GM23338 (cell line): ENCODE measurements at regions not wholly inside any gene's neighbourhood (a gene's known extent, or its start where the extent isn't known, plus 50 kb on each side); places are given as distances from the start of the nearest gene placed in this dataset.

Experiments
- ATAC-seq: fragments of 200-7000 bp; cut with Tn5 transposase; 3 replicates; pipeline ENCODE4 v1.9.1; 2020
- DNase-seq: peaks from one replicate; pipeline ENCODE4 v3.0.0-alpha.2; 2015; ENCODE audit warnings: low spot score
- H2AFZ ChIP-seq: fragments of 200-600 bp; sonication (generic); 2 replicates; pipeline ENCODE4 v1.8.0; 2016; ENCODE audit warnings: antibody characterized with exemption, mild to moderate bottlenecking, moderate library complexity
- H3F3A ChIP-seq: fragments of 200-600 bp; sonication (generic); replicated peaks from 2 replicates; pipeline ENCODE4 v1.8.0; 2017; ENCODE audit warnings: antibody characterized with exemption, mixed run types, low read depth
- H3K27ac ChIP-seq: fragments of 200-600 bp; sonication (generic); 2 replicates; pipeline ENCODE4 v1.6.1; 2016; ENCODE audit warnings: low read depth
- H3K27me3 ChIP-seq: fragments of 200-600 bp; sonication (generic); 2 replicates; pipeline ENCODE4 v1.8.0; 2016; ENCODE audit warnings: mild to moderate bottlenecking, mixed run types, moderate library complexity; ENCODE audit not compliant: insufficient read depth
- H3K36me3 ChIP-seq: fragments of 200-600 bp; sonication (generic); 2 replicates; pipeline ENCODE4 v1.8.0; 2016; ENCODE audit warnings: mild to moderate bottlenecking; ENCODE audit not compliant: insufficient read depth
- H3K4me1 ChIP-seq: fragments of 200-600 bp; sonication (generic); 2 replicates; pipeline ENCODE4 v1.8.0; 2016; ENCODE audit warnings: mild to moderate bottlenecking, moderate library complexity; ENCODE audit not compliant: insufficient read depth
- H3K4me2 ChIP-seq: fragments of 200-600 bp; sonication (generic); 2 replicates; pipeline ENCODE4 v1.7.1; 2017; ENCODE audit warnings: mixed run types
- H3K4me3 ChIP-seq: fragments of 200-600 bp; sonication (generic); 2 replicates; pipeline ENCODE4 v1.6.1; 2016; ENCODE audit warnings: mixed run types
- H3K79me2 ChIP-seq: fragments of 200-600 bp; sonication (generic); replicated peaks from 2 replicates; pipeline ENCODE4 v1.8.0; 2017; ENCODE audit warnings: mild to moderate bottlenecking; ENCODE audit not compliant: insufficient read depth
- H3K9me2 ChIP-seq: fragments of 200-600 bp; sonication (generic); 2 replicates; pipeline ENCODE4 v1.8.0; 2017; ENCODE audit not compliant: insufficient read depth
- H4K20me1 ChIP-seq: fragments of 200-600 bp; sonication (generic); replicated peaks from 2 replicates; pipeline ENCODE4 v1.8.0; 2017; ENCODE audit warnings: mild to moderate bottlenecking; ENCODE audit not compliant: insufficient read depth
- H3K27ac Mint-ChIP-seq: 2 replicates; pipeline ENCODE4 v1.8.0; 2020; ENCODE audit warnings: inconsistent platforms, mild to moderate bottlenecking, moderate library complexity, mixed read lengths
- H3K27me3 Mint-ChIP-seq: 3 replicates; pipeline ENCODE4 v1.8.0; 2022; ENCODE audit warnings: low read depth, mild to moderate bottlenecking, moderate library complexity, mixed read lengths, inconsistent platforms; ENCODE audit not compliant: insufficient read depth, poor library complexity
- H3K36me3 Mint-ChIP-seq: 3 replicates; pipeline ENCODE4 v1.8.0; 2021; ENCODE audit warnings: low read depth, mild to moderate bottlenecking, inconsistent platforms, moderate library complexity, mixed read lengths
- H3K4me1 Mint-ChIP-seq: 3 replicates; pipeline ENCODE4 v1.8.0; 2020; ENCODE audit warnings: mild to moderate bottlenecking, inconsistent platforms, mixed read lengths
- H3K4me3 Mint-ChIP-seq: 3 replicates; pipeline ENCODE4 v1.8.0; 2021; ENCODE audit warnings: moderate library complexity, mild to moderate bottlenecking, inconsistent platforms, mixed read lengths
- H3K9me3 Mint-ChIP-seq: 3 replicates; pipeline ENCODE4 v1.8.0; 2020; ENCODE audit warnings: moderate library complexity, mild to moderate bottlenecking, inconsistent platforms, mixed read lengths
- CREB1 ChIP-seq: fragments of 250-450 bp; sonication (Bioruptor Pico); IDR thresholded peaks from 2 replicates; pipeline ENCODE4 v1.5.0; 2020; ENCODE audit warnings: low read depth, mild to moderate bottlenecking, moderate library complexity
- EZH2phosphoT487 ChIP-seq: fragments of 200-600 bp; sonication (generic); IDR thresholded peaks from one replicate; pipeline ENCODE4 v1.8.1; 2018; ENCODE audit warnings: antibody characterized with exemption; ENCODE audit not compliant: unreplicated experiment
- JUNB ChIP-seq: IDR thresholded peaks from one replicate; pipeline ENCODE4 v1.6.1; 2016; ENCODE audit warnings: antibody characterized with exemption; ENCODE audit not compliant: unreplicated experiment
- POLR2AphosphoS5 ChIP-seq: IDR thresholded peaks from 2 replicates; pipeline ENCODE4 v1.6.1; 2016; ENCODE audit warnings: antibody characterized with exemption, low read depth
- ZNF114 ChIP-seq: fragments of 250-450 bp; sonication (Bioruptor Pico); IDR thresholded peaks from 2 replicates; pipeline ENCODE4 v1.5.0; 2020; ENCODE audit warnings: mild to moderate bottlenecking, moderate library complexity
- TF ChIP-seq, protein P1 (sequence below): fragments of 250-450 bp; sonication (Bioruptor Pico); IDR thresholded peaks from 2 replicates; pipeline ENCODE4 v1.5.0; 2020; ENCODE audit warnings: mild to moderate bottlenecking, moderate library complexity
- TF ChIP-seq, protein P2 (sequence below): IDR thresholded peaks from one replicate; pipeline ENCODE4 v1.6.1; 2018; ENCODE audit warnings: antibody characterized with exemption; ENCODE audit not compliant: unreplicated experiment

DNA sequence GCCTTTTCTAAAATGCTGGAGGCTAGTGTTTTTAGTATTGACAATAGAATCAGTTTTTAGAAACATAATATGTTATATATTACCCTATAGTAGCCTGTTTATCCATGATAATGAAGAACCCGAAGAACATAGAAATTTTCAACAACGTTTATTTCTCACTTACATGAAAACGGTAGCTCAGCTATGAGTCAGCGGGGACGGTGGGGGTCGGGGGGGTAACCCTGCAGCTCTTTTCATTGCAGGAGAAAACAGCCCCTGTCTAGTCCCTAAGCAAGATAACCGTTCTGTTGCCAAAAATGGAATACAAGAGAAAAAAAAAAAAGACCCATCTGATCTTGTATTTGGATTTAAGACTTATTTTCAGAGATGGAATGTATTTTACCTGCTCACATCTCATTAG, 1758.4 kb upstream of the AGA start (continued):
- TF ChIP-seq, protein P1, sequence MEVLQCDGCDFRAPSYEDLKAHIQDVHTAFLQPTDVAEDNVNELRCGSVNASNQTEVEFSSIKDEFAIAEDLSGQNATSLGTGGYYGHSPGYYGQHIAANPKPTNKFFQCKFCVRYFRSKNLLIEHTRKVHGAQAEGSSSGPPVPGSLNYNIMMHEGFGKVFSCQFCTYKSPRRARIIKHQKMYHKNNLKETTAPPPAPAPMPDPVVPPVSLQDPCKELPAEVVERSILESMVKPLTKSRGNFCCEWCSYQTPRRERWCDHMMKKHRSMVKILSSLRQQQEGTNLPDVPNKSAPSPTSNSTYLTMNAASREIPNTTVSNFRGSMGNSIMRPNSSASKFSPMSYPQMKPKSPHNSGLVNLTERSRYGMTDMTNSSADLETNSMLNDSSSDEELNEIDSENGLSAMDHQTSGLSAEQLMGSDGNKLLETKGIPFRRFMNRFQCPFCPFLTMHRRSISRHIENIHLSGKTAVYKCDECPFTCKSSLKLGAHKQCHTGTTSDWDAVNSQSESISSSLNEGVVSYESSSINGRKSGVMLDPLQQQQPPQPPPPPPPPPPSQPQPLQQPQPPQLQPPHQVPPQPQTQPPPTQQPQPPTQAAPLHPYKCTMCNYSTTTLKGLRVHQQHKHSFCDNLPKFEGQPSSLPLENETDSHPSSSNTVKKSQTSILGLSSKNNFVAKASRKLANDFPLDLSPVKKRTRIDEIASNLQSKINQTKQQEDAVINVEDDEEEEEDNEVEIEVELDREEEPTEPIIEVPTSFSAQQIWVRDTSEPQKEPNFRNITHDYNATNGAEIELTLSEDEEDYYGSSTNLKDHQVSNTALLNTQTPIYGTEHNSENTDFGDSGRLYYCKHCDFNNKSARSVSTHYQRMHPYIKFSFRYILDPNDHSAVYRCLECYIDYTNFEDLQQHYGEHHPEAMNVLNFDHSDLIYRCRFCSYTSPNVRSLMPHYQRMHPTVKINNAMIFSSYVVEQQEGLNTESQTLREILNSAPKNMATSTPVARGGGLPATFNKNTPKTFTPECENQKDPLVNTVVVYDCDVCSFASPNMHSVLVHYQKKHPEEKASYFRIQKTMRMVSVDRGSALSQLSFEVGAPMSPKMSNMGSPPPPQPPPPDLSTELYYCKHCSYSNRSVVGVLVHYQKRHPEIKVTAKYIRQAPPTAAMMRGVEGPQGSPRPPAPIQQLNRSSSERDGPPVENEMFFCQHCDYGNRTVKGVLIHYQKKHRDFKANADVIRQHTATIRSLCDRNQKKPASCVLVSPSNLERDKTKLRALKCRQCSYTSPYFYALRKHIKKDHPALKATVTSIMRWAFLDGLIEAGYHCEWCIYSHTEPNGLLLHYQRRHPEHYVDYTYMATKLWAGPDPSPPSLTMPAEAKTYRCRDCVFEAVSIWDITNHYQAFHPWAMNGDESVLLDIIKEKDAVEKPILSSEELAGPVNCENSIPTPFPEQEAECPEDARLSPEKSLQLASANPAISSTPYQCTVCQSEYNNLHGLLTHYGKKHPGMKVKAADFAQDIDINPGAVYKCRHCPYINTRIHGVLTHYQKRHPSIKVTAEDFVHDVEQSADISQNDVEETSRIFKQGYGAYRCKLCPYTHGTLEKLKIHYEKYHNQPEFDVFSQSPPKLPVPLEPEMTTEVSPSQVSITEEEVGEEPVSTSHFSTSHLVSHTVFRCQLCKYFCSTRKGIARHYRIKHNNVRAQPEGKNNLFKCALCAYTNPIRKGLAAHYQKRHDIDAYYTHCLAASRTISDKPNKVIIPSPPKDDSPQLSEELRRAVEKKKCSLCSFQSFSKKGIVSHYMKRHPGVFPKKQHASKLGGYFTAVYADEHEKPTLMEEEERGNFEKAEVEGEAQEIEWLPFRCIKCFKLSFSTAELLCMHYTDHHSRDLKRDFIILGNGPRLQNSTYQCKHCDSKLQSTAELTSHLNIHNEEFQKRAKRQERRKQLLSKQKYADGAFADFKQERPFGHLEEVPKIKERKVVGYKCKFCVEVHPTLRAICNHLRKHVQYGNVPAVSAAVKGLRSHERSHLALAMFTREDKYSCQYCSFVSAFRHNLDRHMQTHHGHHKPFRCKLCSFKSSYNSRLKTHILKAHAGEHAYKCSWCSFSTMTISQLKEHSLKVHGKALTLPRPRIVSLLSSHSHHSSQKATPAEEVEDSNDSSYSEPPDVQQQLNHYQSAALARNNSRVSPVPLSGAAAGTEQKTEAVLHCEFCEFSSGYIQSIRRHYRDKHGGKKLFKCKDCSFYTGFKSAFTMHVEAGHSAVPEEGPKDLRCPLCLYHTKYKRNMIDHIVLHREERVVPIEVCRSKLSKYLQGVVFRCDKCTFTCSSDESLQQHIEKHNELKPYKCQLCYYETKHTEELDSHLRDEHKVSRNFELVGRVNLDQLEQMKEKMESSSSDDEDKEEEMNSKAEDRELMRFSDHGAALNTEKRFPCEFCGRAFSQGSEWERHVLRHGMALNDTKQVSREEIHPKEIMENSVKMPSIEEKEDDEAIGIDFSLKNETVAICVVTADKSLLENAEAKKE (CRISPR knock-in tag): no peak
- TF ChIP-seq CREB1 (CRISPR knock-in tag): no peak

DNA sequence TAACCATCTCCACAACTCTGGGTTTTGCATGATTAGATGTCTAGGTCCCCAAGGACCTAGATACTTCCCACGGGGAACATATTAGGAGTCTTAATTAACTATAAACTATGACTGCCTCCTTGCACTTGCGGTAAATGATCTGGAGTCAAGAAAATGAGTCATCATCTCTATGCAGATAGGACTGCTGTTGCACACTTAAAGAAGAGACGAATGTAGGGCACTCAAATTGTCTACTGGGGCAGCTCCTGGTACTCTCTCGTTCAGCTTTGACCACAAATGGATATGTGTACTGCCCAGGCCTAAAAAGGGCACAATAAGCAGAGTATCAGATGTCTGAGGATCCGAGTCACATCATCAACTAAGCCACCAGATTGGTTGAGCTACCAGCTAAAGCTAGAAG, 1783.4 kb upstream of the AGA start:
- H3K79me2 ChIP-seq: no peaks in the 10 kb centered on the region
- H3K4me3 Mint-ChIP-seq: no peak overlapping the region
- peaks cover 3% of the 10 kb centered on the region; the same call in 1 of the 2 replicates for H3K36me3 ChIP-seq
- DNase-seq (no peak), ATAC-seq (no peak)
- H3K36me3 Mint-ChIP-seq: peaks cover 21% of the 10 kb centered on the region
- H3K27ac ChIP-seq: no peak overlapping the region
- H3K4me1 Mint-ChIP-seq: no peaks in the 10 kb centered on the region
- H3K9me3 Mint-ChIP-seq: no peaks in the 10 kb centered on the region
- no peak overlapping the region for H3K27ac Mint-ChIP-seq
- no peaks in the 10 kb centered on the region for H4K20me1 ChIP-seq
- no peak overlapping the region for H3K4me2 ChIP-seq
- H3F3A ChIP-seq: no peaks in the 10 kb centered on the region
- no peak for TF ChIP-seq POLR2AphosphoS5
- no peak for TF ChIP-seq ZNF114 (CRISPR knock-in tag)
- TF ChIP-seq, protein P2, sequence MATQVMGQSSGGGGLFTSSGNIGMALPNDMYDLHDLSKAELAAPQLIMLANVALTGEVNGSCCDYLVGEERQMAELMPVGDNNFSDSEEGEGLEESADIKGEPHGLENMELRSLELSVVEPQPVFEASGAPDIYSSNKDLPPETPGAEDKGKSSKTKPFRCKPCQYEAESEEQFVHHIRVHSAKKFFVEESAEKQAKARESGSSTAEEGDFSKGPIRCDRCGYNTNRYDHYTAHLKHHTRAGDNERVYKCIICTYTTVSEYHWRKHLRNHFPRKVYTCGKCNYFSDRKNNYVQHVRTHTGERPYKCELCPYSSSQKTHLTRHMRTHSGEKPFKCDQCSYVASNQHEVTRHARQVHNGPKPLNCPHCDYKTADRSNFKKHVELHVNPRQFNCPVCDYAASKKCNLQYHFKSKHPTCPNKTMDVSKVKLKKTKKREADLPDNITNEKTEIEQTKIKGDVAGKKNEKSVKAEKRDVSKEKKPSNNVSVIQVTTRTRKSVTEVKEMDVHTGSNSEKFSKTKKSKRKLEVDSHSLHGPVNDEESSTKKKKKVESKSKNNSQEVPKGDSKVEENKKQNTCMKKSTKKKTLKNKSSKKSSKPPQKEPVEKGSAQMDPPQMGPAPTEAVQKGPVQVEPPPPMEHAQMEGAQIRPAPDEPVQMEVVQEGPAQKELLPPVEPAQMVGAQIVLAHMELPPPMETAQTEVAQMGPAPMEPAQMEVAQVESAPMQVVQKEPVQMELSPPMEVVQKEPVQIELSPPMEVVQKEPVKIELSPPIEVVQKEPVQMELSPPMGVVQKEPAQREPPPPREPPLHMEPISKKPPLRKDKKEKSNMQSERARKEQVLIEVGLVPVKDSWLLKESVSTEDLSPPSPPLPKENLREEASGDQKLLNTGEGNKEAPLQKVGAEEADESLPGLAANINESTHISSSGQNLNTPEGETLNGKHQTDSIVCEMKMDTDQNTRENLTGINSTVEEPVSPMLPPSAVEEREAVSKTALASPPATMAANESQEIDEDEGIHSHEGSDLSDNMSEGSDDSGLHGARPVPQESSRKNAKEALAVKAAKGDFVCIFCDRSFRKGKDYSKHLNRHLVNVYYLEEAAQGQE: no peak
- no peak for TF ChIP-seq JUNB
- TF ChIP-seq EZH2phosphoT487: no peak
- TF ChIP-seq, protein P1 (CRISPR knock-in tag): no peak
- no peak overlapping the region for H2AFZ ChIP-seq
- no peaks in the 10 kb centered on the region for H3K27me3 Mint-ChIP-seq
- peaks cover 21% of the 10 kb centered on the region; the same call in 1 of the 2 replicates for H3K9me2 ChIP-seq
- no peak overlapping the region for H3K4me3 ChIP-seq
- H3K27me3 ChIP-seq: no peaks in the 10 kb centered on the region
- no peaks in the 10 kb centered on the region for H3K4me1 ChIP-seq
